ENCODE measurements at regions not wholly inside any gene's neighbourhood (a gene's known extent, or its start where the extent isn't known, plus 50 kb on each side); places are given as distances from the start of the nearest gene placed in this dataset.

- TF ChIP-seq, protein P1, sequence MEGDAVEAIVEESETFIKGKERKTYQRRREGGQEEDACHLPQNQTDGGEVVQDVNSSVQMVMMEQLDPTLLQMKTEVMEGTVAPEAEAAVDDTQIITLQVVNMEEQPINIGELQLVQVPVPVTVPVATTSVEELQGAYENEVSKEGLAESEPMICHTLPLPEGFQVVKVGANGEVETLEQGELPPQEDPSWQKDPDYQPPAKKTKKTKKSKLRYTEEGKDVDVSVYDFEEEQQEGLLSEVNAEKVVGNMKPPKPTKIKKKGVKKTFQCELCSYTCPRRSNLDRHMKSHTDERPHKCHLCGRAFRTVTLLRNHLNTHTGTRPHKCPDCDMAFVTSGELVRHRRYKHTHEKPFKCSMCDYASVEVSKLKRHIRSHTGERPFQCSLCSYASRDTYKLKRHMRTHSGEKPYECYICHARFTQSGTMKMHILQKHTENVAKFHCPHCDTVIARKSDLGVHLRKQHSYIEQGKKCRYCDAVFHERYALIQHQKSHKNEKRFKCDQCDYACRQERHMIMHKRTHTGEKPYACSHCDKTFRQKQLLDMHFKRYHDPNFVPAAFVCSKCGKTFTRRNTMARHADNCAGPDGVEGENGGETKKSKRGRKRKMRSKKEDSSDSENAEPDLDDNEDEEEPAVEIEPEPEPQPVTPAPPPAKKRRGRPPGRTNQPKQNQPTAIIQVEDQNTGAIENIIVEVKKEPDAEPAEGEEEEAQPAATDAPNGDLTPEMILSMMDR (IDR thresholded peaks at IDR 0.05; ENCODE audit: control extremely low read depth in 1 of 3, insufficient read depth in 1 of 3, low read depth in 1 of 3, low read length in 3 of 3) = no peak
- no peak for TF ChIP-seq CHD1 (IDR thresholded peaks at IDR 0.05; ENCODE audit: low read depth, low read length)
- TF ChIP-seq SIN3A (conservative IDR thresholded peaks at IDR 0.05 in 1 of 2, IDR thresholded peaks at IDR 0.05 in 1 of 2; ENCODE audit: low read depth in 1 of 2, low read length in 2 of 2) = no peak
Measured at GRCh38 chr12:102726686-102727085, 190.4 kb downstream of the PAH start.

Data from H1 (cell line).